ENCODE measurements at regions not wholly inside any gene's neighbourhood (a gene's known extent, or its start where the extent isn't known, plus 50 kb on each side); places are given as distances from the start of the nearest gene placed in this dataset.

- intact Hi-C loops (cut with DNase I), result loop anchor here in 2 of 10 donors (5.0 to 10.0 kb wide), 2 partner anchors 438 to 441 kb away; no protein-coding TSS in a partner anchor
- 49 to 65% methylated on average over 1 of the region's 1 CpG for WGBS, 2 donors
- H3K27ac ChIP-seq, result no peak overlapping the region
Observed at GRCh38 chr6:82712826-82713225, 349.2 kb downstream of the TPBG start.

GRCh38 chr6:82720992-82721391 lies 344.6 kb downstream of the UBE3D start:
- no peaks in the 10 kb centered on the region for H3K4me1 ChIP-seq
- ATAC-seq (no peak), DNase-seq (no peak)
- no peak overlapping the region for H3K4me3 ChIP-seq
- WGBS, 2 donors, result 85 to 86% methylated on average over 4 of the region's 4 CpGs
- H3K36me3 ChIP-seq, result no peaks in the 10 kb centered on the region
- peaks cover 0 to 4% (median 0%) of the 10 kb centered on the region in 11 donors for H3K9me3 ChIP-seq
- TF ChIP-seq CTCF (IDR thresholded peaks at IDR 0.05), result no peak
- H3K27me3 ChIP-seq, result no peaks in the 10 kb centered on the region
- intact Hi-C loops (cut with DNase I), result no loop called here
- no peak overlapping the region for H3K27ac ChIP-seq

More at GRCh38 chr6:82712826-82713225, 349.2 kb downstream of the TPBG start:
- ATAC-seq (no peak), DNase-seq (no peak)
- Histone ChIP-seq H3K4me3 (no peak overlapping the region), H3K9me3 (peaks cover 0 to 10% (median 0%) of the 10 kb centered on the region in 11 donors), H3K36me3 (no peaks in the 10 kb centered on the region), H3K4me1 (peaks cover 0 to 13% (median 0%) of the 10 kb centered on the region in 9 donors), H3K27me3 (no peaks in the 10 kb centered on the region)
- peak in 5 of 9 donors; percentile 14 to 50 (median 34) for TF ChIP-seq CTCF (IDR thresholded peaks at IDR 0.05)

- no peaks in the 10 kb centered on the region for H3K9me3 ChIP-seq
- TF ChIP-seq CTCF (IDR thresholded peaks at IDR 0.05), result no peak
- no peaks in the 10 kb centered on the region for H3K36me3 ChIP-seq
- no peak overlapping the region for H3K4me3 ChIP-seq
- ATAC-seq, result no peak
- H3K27ac ChIP-seq, result no peak overlapping the region
- DNase-seq, result no peak
- intact Hi-C loops (cut with DNase I), result no loop called here
- 67 to 73% methylated on average over 4 of the region's 4 CpGs for WGBS, 2 donors
- H3K27me3 ChIP-seq, result peaks cover 0 to 4% (median 0%) of the 10 kb centered on the region in 7 donors
- H3K4me1 ChIP-seq, result no peaks in the 10 kb centered on the region
Observed at GRCh38 chr6:82735790-82736189, 329.9 kb downstream of the UBE3D start.

GRCh38 chr6:82737965-82738364 lies 327.7 kb downstream of the UBE3D start:
- no peak overlapping the region for H3K27ac ChIP-seq
- no peaks in the 10 kb centered on the region for H3K36me3 ChIP-seq
- no peaks in the 10 kb centered on the region for H3K4me1 ChIP-seq
- H3K9me3 ChIP-seq, result no peaks in the 10 kb centered on the region
- TF ChIP-seq CTCF (IDR thresholded peaks at IDR 0.05), result no peak
- peaks cover 0 to 7% (median 0%) of the 10 kb centered on the region in 7 donors for H3K27me3 ChIP-seq
- no peak for ATAC-seq
- intact Hi-C loops (cut with DNase I), result no loop called here
- H3K4me3 ChIP-seq, result no peak overlapping the region
- DNase-seq, result no peak
- WGBS, 2 donors, result 88 to 97% methylated on average over 1 of the region's 1 CpG

Measured in heart right ventricle (tissue), 16 donors.